Subcutaneous abdominal adipose tissue (tissue), 5 donors: ENCODE measurements at regions not wholly inside any gene's neighbourhood (a gene's known extent, or its start where the extent isn't known, plus 50 kb on each side); places are given as distances from the start of the nearest gene placed in this dataset.

Experiments
- H3K27ac ChIP-seq: one replicate; pipeline ENCODE4 v1.7.0; 2013; ENCODE audit warnings: low read depth, mild to moderate bottlenecking, inconsistent platforms, low read length, moderate library complexity
- H3K27me3 ChIP-seq, 5 donors: one replicate each; pipeline ENCODE4 v1.7.0; 2013; ENCODE audit warnings: low read length in 5 of 5, inconsistent platforms in 1 of 5; ENCODE audit not compliant: control insufficient read depth in 5 of 5, insufficient read depth in 4 of 5
- H3K36me3 ChIP-seq, 5 donors: one replicate each; pipeline ENCODE4 v1.7.0; 2013; ENCODE audit warnings: low read length in 5 of 5; ENCODE audit not compliant: control insufficient read depth in 5 of 5, insufficient read depth in 5 of 5
- H3K4me1 ChIP-seq, 5 donors: one replicate each; pipeline ENCODE4 v1.7.0; 2013; ENCODE audit warnings: low read length in 5 of 5, mild to moderate bottlenecking in 3 of 5, moderate library complexity in 1 of 5; ENCODE audit not compliant: control insufficient read depth in 5 of 5, insufficient read depth in 5 of 5
- H3K4me3 ChIP-seq, 5 donors: one replicate each; pipeline ENCODE4 v1.7.0; 2013; ENCODE audit warnings: low read length in 5 of 5, low read depth in 1 of 5
- H3K9ac ChIP-seq, 5 donors: one replicate each; pipeline ENCODE4 v1.7.0; 2013; ENCODE audit warnings: low read length in 5 of 5, mild to moderate bottlenecking in 4 of 5, moderate library complexity in 3 of 5
- H3K9me3 ChIP-seq, 5 donors: one replicate each; pipeline ENCODE4 v1.7.0; 2013; ENCODE audit warnings: low read length in 5 of 5; ENCODE audit not compliant: control insufficient read depth in 5 of 5
- donor health status: healthy.
- donor health status: healthy.
- donor health status: healthy.
- donor health status: healthy.
- donor health status: healthy.

GRCh38 chr14:104527857-104528459, 51.6 kb upstream of the C14orf180 start:
- Histone ChIP-seq H3K9me3 (peaks cover 0 to 19% (median 14%) of the 10 kb centered on the region in 5 donors), H3K4me1 (peaks cover 0 to 3% (median 0%) of the 10 kb centered on the region in 5 donors), H3K27me3 (peaks cover 0 to 5% (median 2%) of the 10 kb centered on the region in 5 donors), H3K36me3 (no peaks in the 10 kb centered on the region), H3K9ac (no peak overlapping the region), H3K4me3 (no peak overlapping the region), H3K27ac (no peak overlapping the region)

- no peak overlapping the region for H3K9ac ChIP-seq
- peaks cover 0 to 19% (median 14%) of the 10 kb centered on the region in 5 donors for H3K9me3 ChIP-seq
- no peak overlapping the region for H3K4me3 ChIP-seq
- no peaks in the 10 kb centered on the region for H3K36me3 ChIP-seq
- no peak overlapping the region for H3K27ac ChIP-seq
- H3K4me1 ChIP-seq: peaks cover 0 to 3% (median 0%) of the 10 kb centered on the region in 5 donors
- peaks cover 0 to 5% (median 2%) of the 10 kb centered on the region in 5 donors for H3K27me3 ChIP-seq
Observed at GRCh38 chr14:104528496-104528895, 51.1 kb upstream of the C14orf180 start.
